HG02642 (cell line): ENCODE measurements at regions not wholly inside any gene's neighbourhood (a gene's known extent, or its start where the extent isn't known, plus 50 kb on each side); places are given as distances from the start of the nearest gene placed in this dataset.

ENCODE experiments used
- ATAC-seq: cut with Tn5 transposase; IDR thresholded peaks from one replicate; pipeline ENCODE4 v1.9.1; 2021; ENCODE audit warnings: mild to moderate bottlenecking; ENCODE audit not compliant: unreplicated experiment, poor library complexity

DNA sequence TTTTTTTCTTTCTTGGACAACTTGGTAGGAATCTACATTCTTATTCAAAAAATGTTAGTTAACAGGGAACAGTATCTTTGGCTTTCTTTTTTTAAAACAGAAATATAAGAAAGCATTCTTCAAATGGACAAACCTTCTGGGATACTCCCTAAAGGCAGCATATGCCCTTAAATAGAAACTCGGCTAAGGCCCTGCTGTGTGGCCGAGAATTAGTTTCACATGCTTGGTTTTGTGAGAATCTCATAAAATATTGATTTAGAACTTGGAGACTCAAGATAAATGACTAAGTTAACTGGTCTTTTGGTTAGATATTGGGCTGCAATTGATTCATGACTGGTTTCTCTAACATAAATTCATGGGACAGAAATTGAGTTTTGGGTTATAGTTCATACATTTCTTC is 359.9 kb upstream of the XYLT1 start:
- no peak for ATAC-seq

DNA sequence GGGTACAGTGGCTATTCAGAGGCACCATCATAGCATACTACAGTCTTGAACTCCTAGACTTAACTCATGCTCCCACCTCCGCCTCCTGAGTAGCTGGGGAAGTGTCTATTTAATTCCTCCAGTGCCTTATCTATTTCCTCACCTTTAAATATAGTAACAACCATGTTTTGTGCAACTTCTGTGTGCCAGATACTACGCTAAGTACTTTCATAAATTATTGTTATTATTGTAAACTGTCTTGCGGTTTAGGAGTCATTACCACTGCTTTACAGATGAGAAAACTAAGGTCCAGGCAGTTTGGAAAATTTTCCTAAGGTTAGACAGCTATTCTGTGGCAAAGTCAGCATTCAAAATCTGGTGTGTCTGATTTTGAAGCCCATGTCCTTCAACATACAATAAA is 359.1 kb upstream of the XYLT1 start:
- ATAC-seq, result no peak

DNA sequence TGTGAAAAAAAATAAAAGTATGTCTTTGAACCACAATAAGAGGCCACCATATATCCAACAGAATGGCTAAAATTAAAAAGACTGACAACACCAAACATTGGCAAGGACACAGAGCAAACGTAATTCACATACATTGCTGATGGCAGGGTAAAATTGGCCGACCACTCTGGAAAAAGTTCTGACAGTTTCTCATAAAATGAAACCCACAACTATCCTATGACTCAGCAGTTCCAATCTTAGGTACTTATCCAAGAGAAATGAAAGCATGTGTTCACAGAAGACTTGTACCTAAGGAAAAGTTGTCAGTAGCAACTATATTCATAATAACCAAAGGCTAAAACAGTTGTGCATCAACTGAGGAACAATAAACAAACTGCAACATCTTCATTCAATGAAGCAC is 357.3 kb upstream of the XYLT1 start:
- ATAC-seq, result no peak

DNA sequence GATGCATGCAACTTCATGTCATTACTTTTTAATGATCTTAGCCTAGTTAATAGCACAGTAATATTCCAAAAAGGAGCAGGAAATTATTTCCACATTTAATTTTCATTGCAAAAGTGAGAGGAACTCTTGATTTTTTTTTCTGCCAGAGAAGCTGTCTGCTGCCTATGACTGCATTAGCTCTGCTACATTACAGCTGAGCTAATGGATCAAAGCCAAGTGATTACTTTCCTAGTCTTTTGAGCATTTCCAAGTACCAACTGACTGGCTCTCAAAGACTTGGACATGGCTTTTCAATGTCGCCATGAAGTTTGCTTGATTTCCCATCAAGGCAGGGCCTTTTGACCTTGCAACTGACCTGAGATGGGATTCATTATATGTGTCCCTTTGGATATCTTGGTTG is 356.6 kb upstream of the XYLT1 start:
- ATAC-seq, result no peak

DNA sequence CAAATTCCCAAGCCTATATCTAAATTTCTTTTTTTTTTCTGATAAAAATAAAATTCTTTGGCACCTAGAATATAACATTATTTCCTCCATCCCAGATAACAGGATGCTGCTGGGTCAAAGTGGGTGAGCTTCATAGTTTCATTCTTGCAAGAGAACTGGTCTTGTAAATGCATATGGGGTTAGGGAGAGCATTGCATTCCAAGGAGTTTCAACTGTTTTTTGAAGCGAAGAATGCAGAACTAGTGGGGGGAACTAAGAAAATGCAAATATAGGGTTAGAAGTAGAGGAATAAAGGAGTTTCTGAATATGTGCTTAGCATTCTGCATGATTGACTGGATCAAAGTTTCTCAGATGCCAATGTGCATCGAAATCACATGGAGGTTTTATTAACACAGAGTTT is 347.2 kb upstream of the XYLT1 start:
- no peak for ATAC-seq

DNA sequence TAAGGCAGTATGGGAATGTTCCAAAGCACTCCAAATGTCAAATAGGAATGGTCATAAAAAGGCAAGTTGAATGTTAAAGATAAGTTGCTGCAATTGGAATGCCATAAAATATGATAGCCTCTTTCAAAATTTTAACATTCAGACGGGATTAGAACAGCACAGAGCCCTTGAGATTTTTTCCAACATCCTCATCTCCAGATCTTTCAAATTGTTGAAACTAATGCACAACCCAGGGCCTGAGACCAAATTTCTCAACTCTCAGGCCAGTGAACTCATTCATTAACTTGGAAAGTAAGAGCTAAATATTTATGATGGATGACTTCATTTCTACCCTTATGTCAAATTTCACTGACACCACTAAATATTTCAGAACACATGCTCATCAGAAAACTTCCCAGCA is 346.5 kb upstream of the XYLT1 start:
- ATAC-seq, result no peak

DNA sequence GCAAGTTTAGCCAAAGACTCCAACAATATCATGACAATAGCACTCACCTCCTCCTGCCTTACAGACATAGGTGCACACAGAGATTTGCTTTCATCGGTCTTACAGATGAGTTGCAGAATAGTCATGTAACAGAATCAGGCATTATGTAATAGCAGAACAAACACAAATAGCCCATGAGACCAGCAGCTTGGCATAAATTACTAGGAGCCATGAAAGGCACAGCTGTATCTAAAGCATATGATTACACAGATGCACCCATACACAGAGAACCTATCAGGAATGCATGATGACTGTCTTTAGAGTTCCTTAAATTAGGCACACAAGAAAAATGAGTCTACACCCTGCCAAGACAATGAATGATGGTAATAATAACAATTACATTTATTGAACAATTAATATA is 342.0 kb upstream of the XYLT1 start:
- no peak for ATAC-seq

DNA sequence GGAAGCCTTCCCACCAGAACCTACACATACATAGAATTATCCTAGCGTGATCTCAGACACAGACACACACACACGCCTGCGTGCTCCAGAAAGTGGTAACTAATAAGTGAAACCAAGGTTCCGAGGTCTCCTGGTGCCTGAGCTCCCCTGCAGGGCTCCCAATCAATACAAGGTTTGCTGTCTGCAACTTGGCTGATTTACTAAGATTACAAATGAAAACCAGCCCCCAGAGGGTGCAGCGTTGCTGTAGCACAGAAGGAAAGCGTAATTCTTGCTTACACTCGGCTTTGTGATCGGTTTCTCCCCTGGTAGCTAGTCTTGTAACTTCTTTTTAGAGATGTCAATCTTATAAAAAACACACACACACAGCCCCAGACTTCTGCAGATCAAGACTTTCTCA is 334.1 kb upstream of the XYLT1 start:
- ATAC-seq, result no peak

DNA sequence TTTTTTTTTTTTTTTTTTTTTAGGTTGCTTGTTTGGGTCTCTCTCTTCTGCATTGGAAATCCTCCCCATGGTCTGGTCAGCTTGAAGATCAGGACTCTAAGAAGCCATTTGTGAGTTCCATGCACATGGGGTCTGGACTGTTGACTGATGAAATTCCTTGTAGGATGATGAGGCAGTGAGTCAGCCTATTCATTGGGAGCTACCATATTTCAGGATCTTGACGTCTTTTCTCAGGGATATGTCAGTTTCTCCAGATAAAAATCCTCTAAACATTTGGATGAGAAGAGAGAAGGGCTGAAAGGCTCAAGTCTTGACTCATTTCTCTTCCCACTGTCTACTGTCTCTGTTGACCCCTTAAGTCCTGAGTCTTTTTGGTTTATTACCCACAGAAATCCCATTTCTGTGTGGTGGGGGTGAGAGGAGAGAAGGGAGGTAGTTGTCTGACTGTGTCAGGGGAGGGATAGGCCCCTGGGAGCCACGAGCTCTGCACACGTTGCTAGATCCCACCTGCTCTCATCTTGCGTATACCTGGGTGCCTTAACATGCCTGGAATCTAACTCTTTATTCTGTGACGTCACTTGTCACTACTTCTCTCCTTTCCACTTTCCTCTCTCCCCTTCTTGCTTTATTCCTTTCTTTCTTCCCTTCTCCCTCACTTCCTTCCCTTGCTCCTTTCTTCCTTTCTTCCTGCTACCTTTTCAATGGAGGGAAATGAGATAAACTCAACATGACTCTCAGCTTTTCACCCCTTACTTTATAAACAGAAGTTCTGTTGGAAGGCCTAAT is 333.1 kb upstream of the XYLT1 start:
- no peak for ATAC-seq

DNA sequence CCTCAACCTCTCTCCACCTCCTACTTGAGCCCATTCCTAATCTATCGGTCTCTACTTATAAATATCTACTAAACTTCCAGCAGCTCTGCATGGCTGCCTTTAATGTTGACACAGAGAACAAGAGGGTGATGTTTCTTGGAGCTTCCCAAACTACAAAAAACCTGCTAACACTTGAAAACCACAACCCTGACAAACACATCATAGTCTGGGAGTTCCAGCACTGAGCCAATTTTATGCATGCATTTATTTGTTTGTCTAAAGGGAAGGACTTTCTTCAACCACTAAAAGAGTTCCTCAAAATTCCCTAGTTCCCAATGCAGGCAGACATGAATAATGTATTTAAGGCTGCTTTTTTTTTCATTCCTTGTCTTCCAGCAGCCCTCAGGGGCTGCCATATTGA is 331.8 kb upstream of the XYLT1 start:
- no peak for ATAC-seq

DNA sequence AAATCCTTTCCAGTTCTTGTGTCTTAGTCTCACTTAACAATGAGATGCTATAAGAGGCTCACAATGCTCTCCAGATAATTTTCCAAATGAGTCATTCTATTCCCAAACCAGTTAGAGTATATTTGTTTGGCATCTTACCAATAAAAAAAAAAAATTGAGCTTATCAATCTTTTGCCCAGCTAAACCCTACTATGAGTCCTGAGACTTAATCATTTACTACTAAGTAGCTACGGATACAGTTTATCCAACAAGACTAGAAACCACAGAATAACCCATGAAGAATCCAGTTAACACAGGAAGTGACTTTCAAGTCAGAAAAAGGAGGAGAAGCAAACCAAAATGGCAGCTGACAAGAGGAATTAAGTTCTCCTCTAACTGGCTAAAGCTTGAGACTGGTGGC is 330.3 kb upstream of the XYLT1 start:
- no peak for ATAC-seq

DNA sequence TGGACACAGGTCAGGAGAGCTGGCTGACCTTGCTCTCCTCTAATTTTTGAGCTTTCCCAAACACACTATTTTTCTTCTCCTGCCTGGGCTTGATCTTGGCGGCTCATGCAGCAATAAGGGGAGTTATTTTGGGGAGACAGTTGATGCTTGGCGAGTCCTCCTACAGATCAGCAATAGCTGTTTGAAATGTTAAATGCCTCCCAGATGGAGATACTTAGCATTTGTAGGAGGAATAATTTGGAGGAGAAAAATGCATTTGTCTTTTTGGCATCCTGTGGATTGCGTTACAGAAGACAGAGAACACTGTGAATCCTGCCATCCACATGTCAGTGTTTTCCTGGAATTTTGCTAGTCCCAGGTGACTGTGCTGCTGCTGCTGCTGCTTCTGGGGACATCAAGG is 328.0 kb upstream of the XYLT1 start:
- no peak for ATAC-seq

DNA sequence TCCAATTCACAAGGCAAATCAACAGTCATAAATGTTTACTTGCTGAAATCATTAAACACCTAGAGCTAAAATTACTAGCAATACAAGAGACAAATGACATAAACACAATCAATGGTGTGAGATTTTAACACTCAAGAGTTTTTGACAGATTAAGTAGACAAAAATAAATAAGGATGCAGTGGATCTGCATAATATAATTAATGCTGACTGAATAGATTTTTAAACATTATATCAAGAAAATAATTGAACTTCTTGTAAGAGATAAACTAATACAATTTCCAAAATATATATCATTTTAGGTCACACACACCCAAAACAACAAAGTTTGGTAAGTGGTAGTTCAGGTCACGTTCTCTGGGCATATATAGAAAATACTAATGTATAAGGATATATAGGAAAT is 322.6 kb upstream of the XYLT1 start:
- no peak for ATAC-seq

DNA sequence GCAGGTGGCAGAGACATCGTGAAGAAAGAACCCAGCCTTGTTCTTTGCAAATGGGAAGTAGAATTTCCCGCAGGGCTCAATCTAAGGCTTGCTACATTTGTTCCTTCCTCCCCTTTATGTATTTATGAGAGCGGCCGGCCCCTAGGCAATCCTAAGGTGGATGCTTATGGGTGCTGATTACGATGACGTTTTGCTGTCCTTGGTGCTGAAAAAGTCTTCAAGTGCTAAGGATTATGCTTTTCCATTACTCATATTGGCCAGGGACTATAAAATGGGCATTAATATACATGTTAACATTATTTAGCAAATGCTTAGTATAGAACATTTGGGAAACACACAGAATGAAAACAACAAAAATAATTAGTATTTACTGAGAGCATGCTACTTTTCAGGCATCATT is 313.3 kb upstream of the XYLT1 start:
- ATAC-seq, result no peak

DNA sequence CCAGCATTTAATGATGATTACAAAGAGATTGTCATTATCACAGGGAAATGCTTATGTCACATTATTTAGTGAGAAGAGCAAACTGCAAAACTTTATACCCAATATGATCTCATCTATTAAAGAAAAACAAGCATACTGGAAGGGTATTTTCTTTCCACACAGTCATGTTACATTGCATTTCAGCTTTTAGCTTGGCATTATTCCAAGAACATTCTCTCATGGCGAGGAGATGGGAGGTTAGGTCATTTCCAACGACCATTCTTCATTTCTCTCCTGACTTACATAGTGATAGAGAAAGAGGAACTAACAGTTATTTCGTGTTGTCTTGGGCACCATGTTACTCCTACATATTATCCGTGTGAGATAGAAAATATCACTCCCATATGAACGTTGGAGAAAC is 309.4 kb upstream of the XYLT1 start:
- no peak for ATAC-seq

DNA sequence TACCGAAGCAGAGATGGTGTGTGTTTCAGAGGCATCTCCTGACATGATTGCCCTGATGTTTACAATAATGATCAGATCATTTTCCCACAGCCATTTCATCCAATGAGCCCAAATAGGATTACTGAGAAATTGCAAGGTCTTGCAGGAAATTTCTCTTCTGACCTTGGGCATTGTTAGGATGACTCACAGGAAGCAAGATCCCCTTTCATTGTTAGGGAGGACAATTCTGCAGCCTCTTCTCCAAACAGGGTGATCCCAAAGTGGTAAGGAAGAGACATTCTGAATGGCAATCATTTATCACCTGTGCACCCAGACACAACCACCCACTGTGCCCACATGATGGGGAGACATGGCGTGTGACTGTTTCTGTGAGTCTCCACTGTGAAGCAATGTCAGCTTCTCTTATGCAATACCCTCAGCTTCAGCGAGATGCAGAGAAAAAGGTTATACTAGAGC is 306.7 kb upstream of the XYLT1 start:
- no peak for ATAC-seq

DNA sequence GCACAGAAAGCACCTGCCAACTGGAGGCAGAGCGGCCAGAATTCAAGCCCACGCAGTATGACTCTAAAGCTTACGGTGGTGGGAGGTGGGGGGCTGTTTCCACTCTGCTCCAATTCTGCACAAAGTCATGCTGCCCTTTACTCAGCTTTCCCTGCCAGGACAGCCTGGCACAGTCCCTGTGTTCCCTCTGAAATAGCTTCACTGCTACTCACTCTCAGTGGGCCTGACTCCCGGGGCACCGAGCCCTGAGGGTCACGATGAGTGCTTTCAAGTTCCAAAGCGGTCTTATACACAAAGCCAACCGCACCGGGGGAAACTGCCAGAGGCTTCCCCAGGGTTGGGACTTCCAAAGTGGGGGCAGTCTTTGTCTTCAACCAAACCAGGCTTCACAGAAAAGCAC is 306.1 kb upstream of the XYLT1 start:
- no peak for ATAC-seq

DNA sequence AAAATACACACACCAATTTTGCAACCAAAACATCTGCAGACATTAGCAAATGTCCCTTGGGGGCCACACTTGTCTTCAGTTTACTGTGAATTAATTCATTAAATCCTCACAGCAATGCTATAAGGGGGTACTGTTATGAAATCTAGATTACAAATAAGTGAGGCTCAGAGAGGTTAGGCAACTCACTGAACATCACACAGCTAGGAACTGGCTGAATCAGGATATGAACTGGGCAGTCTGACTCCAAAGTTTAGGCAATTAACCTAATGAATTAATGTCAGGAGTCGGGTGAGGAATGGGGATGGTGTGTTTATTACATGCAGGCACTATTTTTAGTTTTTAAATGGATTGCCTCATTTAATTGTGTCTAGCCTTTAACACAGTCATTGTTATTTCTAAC is 305.7 kb upstream of the XYLT1 start:
- ATAC-seq, result no peak

DNA sequence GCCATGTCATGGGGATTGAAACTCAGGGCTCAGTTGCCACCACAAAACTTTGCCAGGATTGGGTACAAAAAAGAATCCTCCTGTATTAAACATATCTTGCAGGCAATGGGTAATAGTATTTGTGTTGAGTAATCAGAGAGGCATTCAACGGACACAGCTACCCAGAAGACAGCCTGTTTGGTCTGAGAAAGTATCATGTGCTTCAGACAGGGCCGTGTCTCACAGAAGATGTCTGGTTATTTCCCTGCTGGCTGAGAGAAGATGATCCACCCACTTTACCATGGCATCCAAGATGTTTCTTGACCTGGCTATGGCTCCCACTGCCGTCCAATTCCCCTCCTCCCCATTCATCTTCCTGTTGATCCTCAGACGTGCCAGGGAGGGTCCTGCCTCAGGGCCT is 304.3 kb upstream of the XYLT1 start:
- no peak for ATAC-seq

DNA sequence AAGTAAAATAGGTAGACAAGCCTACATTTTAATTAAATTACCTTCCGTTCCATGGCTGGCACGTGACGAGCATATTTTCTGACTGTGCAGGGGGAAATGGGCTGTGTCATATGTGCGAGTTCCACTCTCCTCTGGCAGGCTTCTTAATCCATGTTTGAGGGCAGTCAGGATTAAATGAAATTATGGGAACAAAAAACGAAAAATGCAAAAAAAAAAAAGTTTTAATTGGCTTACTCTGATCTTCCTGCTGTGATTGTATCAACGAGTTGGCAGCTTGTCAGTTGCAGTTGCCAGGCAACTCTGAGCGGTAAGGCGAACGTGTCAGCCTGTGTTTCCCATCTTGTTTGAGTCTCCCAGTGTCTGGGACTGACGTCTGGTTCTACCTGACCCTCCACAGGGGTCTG is 302.9 kb upstream of the XYLT1 start:
- ATAC-seq, result no peak

DNA sequence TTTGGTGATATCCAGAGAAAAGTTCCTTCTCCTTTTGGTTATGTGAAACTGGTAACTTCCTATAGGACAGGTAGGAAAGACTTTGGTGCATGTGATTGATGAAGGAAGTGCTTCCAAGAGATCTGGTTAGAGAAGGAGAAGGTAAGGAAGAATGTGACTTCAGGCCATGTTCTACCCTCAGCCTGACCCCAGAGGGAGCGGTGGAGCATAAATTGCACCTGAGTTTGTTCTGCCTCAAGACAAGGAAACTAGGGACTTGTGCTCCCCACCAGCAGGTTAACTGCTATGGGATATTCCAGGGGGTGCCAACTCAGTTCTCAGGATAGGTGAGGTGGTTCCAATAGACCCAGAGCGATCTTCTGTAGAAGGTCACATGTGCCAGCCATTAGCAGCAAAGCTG is 299.3 kb upstream of the XYLT1 start:
- no peak for ATAC-seq

DNA sequence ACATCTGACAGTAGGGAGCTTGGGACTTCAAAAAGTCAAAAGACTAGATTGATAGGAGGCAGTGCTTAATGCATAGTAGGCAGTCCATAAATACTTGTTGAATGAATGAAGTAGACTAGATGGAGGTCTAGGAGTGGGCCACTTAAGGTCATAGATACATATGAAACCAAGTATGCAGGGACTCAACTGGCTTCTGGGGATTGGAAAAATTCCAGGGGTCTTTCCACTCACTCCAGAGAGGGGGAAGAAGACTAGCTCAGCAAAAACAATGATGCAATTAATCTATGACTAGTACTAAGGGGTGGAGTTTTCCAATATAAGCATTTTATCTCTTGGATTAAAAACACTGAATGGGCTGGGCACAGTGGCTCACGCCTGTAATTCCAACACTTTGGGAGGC is 298.3 kb upstream of the XYLT1 start:
- ATAC-seq, result no peak

DNA sequence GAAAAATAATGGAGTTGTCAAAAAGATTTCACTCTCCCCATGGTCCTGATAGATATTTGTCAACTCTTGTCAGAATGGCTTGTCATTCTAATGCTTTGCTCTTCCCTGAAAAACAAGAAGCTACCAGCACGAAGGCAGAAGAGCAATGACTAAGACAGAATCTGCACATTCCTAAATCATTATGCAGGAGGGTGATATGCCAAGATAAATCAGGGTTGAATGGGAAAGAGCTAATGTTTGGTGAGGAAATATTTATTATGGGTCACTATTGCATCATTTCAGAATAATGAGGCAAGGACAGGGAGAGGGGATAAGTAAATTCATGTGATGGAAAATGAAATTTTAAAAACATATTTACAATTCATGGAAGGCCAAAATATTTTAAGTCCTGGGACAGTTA is 297.5 kb upstream of the XYLT1 start:
- ATAC-seq, result no peak
